K562 (cell line): ENCODE measurements at regions not wholly inside any gene's neighbourhood (a gene's known extent, or its start where the extent isn't known, plus 50 kb on each side); places are given as distances from the start of the nearest gene placed in this dataset.

Source experiments
- ATAC-seq: fragments of 200-7000 bp; cut with Tn5 transposase; 3 replicates; pipeline ENCODE4 v1.9.1; 2020; ENCODE audit warnings: moderate library complexity
- BruUV-seq: library from RNA; stranded (reverse); fragments of 400-500 nt; replicated peaks from 2 replicates; lab custom pipeline; 2021; lab: Mats Ljungman, UMichigan
- CTCF ChIA-PET: fragments of 300-600 bp; formaldehyde crosslinking; extraction: SDS; loops from one replicate; lab custom pipeline; 2021; ENCODE audit warnings: low intra/inter-chr PET ratio; lab: Yijun Ruan, JAX
- POLR2A ChIA-PET: fragments of 300-600, 350-650 bp; sonication (Branson Sonifier 250); formaldehyde crosslinking; extraction: SDS; loops from one replicate; lab custom pipeline; 2021; ENCODE audit warnings: antibody characterized with exemption, inconsistent platforms; lab: Yijun Ruan, JAX
- DNase-seq, 4 experiments: peaks; one replicate each; pipeline versions ENCODE4 v3.0.0 to v3.0.0-alpha.2; 2011 to 2018; ENCODE audit warnings: low spot score in 3 of 4, mixed read lengths in 3 of 4; ENCODE audit errors: extremely low read depth in 1 of 4
- FAIRE-seq: peaks from 2 replicates; lab custom pipeline; 2011; peaks lifted over from hg19 to GRCh38; lab: Jason Lieb, UNC
- H2AFZ ChIP-seq: 2 replicates; pipeline ENCODE4 v1.6.0; 2011; ENCODE audit warnings: low read depth, low read length, control low read depth, inconsistent platforms
- H3K27ac ChIP-seq: fragments of 200-600 bp; 3 replicates; pipeline ENCODE4 v1.8.0; 2011; ENCODE audit warnings: low read depth, mild to moderate bottlenecking, control low read depth, inconsistent platforms, low read length, moderate library complexity, mixed read lengths; ENCODE audit errors: extremely low read depth
- H3K27me3 ChIP-seq, 2 experiments: fragments of 300-600 bp in 1 of 2; 2 replicates in 1 of 2; 3 replicates in 1 of 2; pipeline versions ENCODE4 v1.6.0 to v1.8.0; 2011; ENCODE audit warnings: inconsistent platforms in 2 of 2, low read length in 2 of 2, mild to moderate bottlenecking in 1 of 2, mixed read lengths in 1 of 2, moderate library complexity in 1 of 2; ENCODE audit not compliant: control insufficient read depth in 2 of 2, insufficient read depth in 2 of 2
- H3K36me3 ChIP-seq: fragments of 300-600 bp; 3 replicates; pipeline ENCODE4 v1.8.0; 2011; ENCODE audit warnings: mild to moderate bottlenecking, low read length, inconsistent platforms; ENCODE audit not compliant: control insufficient read depth, insufficient read depth
- H3K4me1 ChIP-seq, 2 experiments: fragments of 200-600 bp in 1 of 2; replicated peaks in 1 of 2; 2 replicates in 1 of 2; 3 replicates in 1 of 2; pipeline versions ENCODE4 v1.5.1 to v1.8.0; 2011; ENCODE audit warnings: inconsistent platforms in 2 of 2, low read length in 2 of 2, mild to moderate bottlenecking in 1 of 2, mixed read lengths in 1 of 2, moderate library complexity in 1 of 2; ENCODE audit not compliant: control insufficient read depth in 2 of 2, insufficient read depth in 2 of 2
- H3K4me2 ChIP-seq: 2 replicates; pipeline ENCODE4 v1.6.1; 2011; ENCODE audit warnings: low read length, control low read depth, inconsistent platforms, mixed read lengths; ENCODE audit not compliant: insufficient read depth
- H3K4me3 ChIP-seq: fragments of 200-600 bp; sonication (generic), shearing (Covaris generic); 2 replicates; pipeline ENCODE4 v1.5.1; 2016; ENCODE audit warnings: control low read depth, inconsistent platforms
- H3K79me2 ChIP-seq: fragments of 200-600 bp; 3 replicates; pipeline ENCODE4 v1.8.0; 2011; ENCODE audit warnings: low read length, inconsistent platforms; ENCODE audit not compliant: control insufficient read depth, insufficient read depth
- H3K9ac ChIP-seq, 2 experiments: 2 replicates each; pipeline versions ENCODE4 v1.6.0 to v1.6.1; 2011; ENCODE audit warnings: low read depth in 2 of 2, low read length in 2 of 2, control low read depth in 1 of 2, inconsistent platforms in 1 of 2, mild to moderate bottlenecking in 1 of 2, mixed read lengths in 1 of 2; ENCODE audit not compliant: insufficient read depth in 1 of 2
- H3K9me1 ChIP-seq: one replicate; pipeline ENCODE4 v1.6.0; 2011; ENCODE audit warnings: inconsistent platforms, mild to moderate bottlenecking, low read length, moderate library complexity; ENCODE audit not compliant: control insufficient read depth, insufficient read depth
- H3K9me3 ChIP-seq: replicated peaks from 2 replicates; pipeline ENCODE4 v1.5.1; 2011; ENCODE audit warnings: low read depth, low read length, inconsistent platforms; ENCODE audit not compliant: control insufficient read depth, insufficient read depth
- H4K20me1 ChIP-seq: replicated peaks from 2 replicates; pipeline ENCODE4 v1.6.1; 2011; ENCODE audit warnings: low read length, inconsistent platforms, mixed read lengths; ENCODE audit not compliant: control insufficient read depth, insufficient read depth
- E2F3 ChIP-seq: fragments of 250-450 bp; sonication (Bioruptor Pico); IDR thresholded peaks from 2 replicates; pipeline ENCODE4 v1.4.0; 2020; ENCODE audit warnings: mild to moderate bottlenecking
- ELK1 ChIP-seq: sonication (generic); formaldehyde crosslinking; IDR thresholded peaks from 2 replicates; pipeline ENCODE4 v1.8.1; 2022; ENCODE audit warnings: missing genetic modification reagents
- MTA1 ChIP-seq: fragments of 450-650 bp; IDR thresholded peaks from 2 replicates; pipeline ENCODE4 v1.6.1; 2017; ENCODE audit warnings: borderline replicate concordance
- NFE2 ChIP-seq: IDR thresholded peaks from 2 replicates; pipeline ENCODE4 v1.6.1; 2014; ENCODE audit warnings: antibody characterized with exemption, low read depth
- POLR3G ChIP-seq: IDR thresholded peaks from 2 replicates; pipeline ENCODE4 v1.6.1; 2011; ENCODE audit not compliant: insufficient read length, insufficient replicate concordance; ENCODE audit errors: extremely low read depth
- RREB1 ChIP-seq: fragments of 250-450 bp; sonication (Bioruptor Pico); IDR thresholded peaks from 2 replicates; pipeline ENCODE4 v1.4.0; 2020
- TAF1 ChIP-seq: IDR thresholded peaks from 2 replicates; pipeline ENCODE4 v1.6.1; 2011; ENCODE audit warnings: mild to moderate bottlenecking, low read length, moderate library complexity; ENCODE audit not compliant: insufficient read depth, control insufficient read depth, severe bottlenecking; ENCODE audit errors: extremely low read depth
- THRB ChIP-seq: fragments of 450-650 bp; formaldehyde crosslinking; conservative IDR thresholded peaks from 2 replicates; pipeline ENCODE4 v1.4.0; 2022; ENCODE audit warnings: mild to moderate bottlenecking, missing genetic modification characterization
- ZNF592 ChIP-seq: fragments of 450-650 bp; IDR thresholded peaks from 2 replicates; pipeline ENCODE4 v1.6.1; 2017; ENCODE audit warnings: antibody characterized with exemption, mild to moderate bottlenecking
- WGBS: fragments of 100-300 bp; shearing (Covaris generic); methylation state at CpG from one replicate; pipeline ENCODE4 v1.1.6; 2016; ENCODE audit warnings: low coverage, mixed read lengths; ENCODE audit not compliant: insufficient coverage; ENCODE audit errors: missing lambda C conversion rate; 5-methylcytosine and 5-hydroxymethylcytosine counted together
- in situ Hi-C: fragments of 300-500 bp; cut with MboI; formaldehyde crosslinking; loops from 4 replicates; pipeline ENCODE4 v1.15.0; 2018; ENCODE audit warnings: inconsistent platforms, mixed read lengths
- intact Hi-C: fragments of 100-400 bp; cut with micrococcal nuclease; formaldehyde crosslinking; loops from 2 replicates; pipeline ENCODE4 v1.14.2; 2022

DNA sequence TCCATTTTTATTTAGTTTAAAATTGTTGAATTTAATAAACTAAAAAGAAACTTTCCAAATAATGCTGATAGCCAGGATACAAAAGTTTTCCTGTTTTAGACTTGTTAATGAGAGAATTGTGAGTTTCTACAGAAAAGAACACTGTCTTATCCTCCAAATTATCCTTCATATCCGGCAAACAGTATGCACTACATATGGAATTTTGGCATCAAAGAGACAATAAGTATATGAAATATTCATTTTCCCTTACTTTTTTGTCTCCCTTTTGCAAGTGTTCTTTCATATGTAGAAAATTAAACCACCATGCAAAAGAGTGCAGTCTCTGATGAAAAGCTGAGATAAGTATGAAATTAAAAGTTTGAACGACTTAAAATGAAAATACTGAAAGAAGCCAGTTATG is 159.4 kb downstream of the UBE2E3 start (continued):
- TF ChIP-seq RREB1 (CRISPR knock-in tag) (no peak), TAF1 (no peak), THRB (no peak)

DNA sequence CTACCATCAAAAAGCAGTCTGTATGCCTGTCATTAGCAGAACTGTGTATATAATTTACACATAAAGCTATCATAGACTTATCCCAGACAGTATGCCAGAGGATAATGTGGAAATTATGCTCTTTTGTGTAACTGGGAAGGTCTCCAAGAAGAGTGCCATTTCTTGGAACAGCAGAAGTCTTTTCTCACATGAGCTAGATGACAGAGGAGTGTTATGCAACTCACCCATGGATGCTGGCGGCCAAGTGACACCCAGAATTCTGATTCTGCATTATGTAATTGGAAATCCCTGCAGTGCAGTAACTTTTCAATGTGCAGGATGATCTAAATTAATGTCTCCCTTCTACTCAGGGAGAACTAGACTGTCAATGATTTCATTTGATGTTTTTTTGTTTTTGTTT is 160.0 kb downstream of the UBE2E3 start:
- Histone ChIP-seq H3K4me1 (no peaks in the 10 kb centered on the region), H4K20me1 (no peaks in the 10 kb centered on the region)
- DNase-seq: no peak
- TF ChIP-seq POLR3G (no peak), MTA1 (no peak), NFE2 (no peak), ZNF592 (no peak), E2F3 (CRISPR knock-in tag) (no peak), ELK1 (CRISPR knock-in tag) (no peak)

More for the DNA sequence above, 160.0 kb downstream of the UBE2E3 start:
- in situ Hi-C loops (no loop called here), intact Hi-C loops (no loop called here)
- Histone ChIP-seq H3K4me2 (no peak overlapping the region), H3K79me2 (no peaks in the 10 kb centered on the region), H3K4me3 (no peak overlapping the region), H3K27me3 (no peaks in the 10 kb centered on the region), H3K36me3 (no peaks in the 10 kb centered on the region), H3K9me1 (no peaks in the 10 kb centered on the region), H3K9ac (no peak overlapping the region), H3K27ac (no peak overlapping the region), H3K9me3 (no peaks in the 10 kb centered on the region), H2AFZ (no peak overlapping the region)
- no peak for FAIRE-seq
- ChIA-PET POLR2A (interaction anchor here (0.7 kb wide), 1 partner anchor 11 kb away, joined by 3 read pairs; no protein-coding TSS in a partner anchor), CTCF (no interaction called here)
- WGBS: 0% methylated on average over 1 of the region's 1 CpG
- ATAC-seq: no peak
- no TSS peak for BruUV-seq
